ENCODE measurements at regions not wholly inside any gene's neighbourhood (a gene's known extent, or its start where the extent isn't known, plus 50 kb on each side); places are given as distances from the start of the nearest gene placed in this dataset.

DNA sequence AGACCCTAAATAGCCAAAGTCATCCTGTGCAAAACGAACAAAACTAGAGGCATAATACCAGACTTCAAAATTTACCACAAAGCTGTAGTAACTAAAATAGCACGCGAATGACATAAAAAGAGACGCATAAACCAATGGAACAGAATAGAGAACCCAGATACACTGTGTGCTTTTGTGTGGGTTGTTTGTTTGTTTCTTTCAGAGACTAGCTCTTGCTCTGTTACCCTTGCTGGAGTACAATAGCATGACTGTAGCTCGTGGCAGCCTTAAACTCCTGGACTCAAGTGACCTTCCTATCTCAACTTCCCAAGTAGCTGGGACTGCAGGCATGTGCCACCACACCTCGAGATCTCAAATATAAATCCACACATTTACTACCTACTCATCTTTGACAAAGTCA is 1314.6 kb upstream of the GBE1 start:
- DNase-seq: no peak

- no peak for DNase-seq
Observed at GRCh38 chr3:83074485-83074884, 1313.0 kb upstream of the GBE1 start.

- DNase-seq: no peak
Observed at GRCh38 chr3:83065851-83066460, 1304.5 kb upstream of the GBE1 start.

DNA sequence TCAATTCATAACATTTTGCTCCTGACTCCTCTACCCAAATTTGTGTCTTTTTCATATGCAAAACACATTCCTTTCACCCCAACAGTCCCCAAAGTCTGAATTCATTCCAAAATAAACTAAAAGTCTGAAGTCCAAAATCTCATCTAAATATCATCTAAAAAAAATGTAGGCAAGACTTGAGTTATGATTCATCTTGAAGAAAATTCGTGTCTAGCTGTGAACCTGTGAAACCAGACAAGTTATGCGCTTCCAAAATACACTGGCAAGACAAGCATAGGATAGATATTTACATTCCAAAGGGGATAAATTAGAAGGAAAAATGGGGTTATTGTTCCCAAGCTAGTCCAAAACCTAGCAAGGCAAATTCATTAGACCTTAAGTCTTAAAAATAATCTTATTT is 1302.0 kb upstream of the GBE1 start:
- DNase-seq: no peak

DNA sequence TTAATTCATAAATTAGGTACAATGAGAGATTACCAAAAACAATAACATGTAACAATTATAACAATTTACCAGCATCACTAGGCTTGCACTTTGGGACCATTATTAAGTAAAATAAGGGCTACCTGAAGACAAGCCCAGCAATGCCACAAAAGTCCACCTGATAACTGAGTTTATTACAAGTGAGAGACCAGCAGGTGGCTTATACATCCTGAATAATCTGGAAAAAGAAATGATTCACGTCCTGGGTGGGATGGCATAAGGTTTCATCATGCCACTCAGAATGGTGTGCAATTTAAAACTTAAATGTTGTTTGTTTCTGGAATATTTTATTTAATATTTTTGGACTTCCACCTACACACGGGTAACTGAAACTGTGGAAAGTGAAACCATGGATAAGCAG is 1287.1 kb upstream of the GBE1 start:
- no peak for DNase-seq

DNA sequence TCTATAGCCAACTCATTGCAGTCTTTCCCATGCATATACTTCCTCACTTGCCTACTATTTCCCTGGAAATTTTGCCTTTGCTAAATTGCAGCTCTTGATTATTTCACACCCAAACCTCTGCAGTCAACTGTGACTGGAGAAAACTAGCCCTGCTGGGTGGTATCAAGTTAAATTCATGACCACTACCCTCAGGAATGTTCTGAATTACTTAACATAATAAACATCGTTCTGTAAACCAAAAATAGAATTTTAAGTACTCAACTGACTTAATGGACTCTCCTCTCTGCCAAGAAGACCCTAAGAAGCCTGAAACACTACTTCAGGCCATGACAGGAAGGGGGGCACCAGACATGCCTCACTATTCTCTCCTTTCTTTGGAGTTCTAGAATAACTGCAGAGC is 1278.0 kb upstream of the GBE1 start:
- DNase-seq: no peak

- no peak for DNase-seq
Observed at GRCh38 chr3:83035704-83036010, 1274.2 kb upstream of the GBE1 start.

DNA sequence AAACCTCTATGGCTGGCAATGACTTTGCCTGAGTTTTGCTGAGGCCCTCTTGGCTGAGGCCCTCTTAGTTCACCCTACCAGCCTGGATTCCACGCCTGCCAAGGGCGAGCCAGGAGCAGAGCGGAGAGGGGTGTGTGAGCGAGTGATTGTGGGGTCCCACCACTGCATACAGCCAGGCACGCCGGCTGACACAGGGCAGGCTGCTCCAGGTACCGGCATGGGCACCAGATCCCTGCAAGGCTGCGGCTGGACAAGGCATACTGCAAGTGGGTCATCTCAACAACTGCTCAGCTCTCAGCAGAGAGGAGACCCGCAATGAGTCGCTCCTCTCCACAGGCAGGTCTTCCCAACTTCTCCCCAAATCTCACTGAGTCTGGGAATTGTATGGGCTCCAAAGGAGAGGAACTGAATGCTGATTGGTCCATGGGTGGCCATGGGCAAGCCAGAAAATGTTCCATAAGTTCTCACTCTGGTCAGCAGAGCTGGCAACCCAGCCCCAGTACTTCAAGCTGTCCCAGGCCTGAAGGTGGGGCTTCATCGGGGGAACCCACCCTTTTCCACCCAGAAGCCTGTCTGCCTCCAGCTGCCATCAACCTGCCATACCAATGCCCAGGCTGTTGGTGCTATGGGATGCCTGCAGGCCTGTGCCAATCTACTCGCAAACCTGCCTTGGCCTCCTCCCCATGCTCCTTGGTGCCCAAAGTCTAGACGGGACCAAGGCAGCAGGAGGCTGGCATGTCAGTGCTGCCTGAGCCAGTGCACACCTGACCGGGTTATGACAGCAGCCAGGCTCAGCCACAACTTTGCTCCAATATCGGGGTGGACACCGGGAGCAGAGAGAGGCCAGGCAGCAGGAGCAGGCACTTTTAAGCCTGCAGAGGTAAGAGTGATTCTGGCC is 1273.6 kb upstream of the GBE1 start:
- DNase-seq: no peak

- DNase-seq: no peak
Observed at GRCh38 chr3:83033133-83033532, 1271.7 kb upstream of the GBE1 start.

DNA sequence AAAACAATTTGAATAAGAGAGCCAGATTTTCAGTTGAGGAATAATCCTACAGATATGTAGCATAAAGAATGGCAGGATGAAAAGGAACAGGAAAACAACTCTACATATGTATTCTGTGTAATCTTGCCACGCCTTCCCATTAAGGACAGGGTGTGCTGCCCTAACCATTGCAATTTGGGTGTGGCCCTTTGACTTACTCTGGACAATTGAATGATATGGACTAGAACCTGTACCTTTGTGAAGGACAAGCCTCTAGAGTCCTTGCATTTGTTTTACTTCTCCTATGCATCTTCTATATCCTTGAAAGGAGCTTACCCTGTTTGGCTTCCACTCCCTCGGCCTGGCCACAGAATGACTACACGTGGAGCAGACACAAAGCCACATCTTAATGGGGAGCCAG is 1261.6 kb upstream of the GBE1 start:
- DNase-seq: no peak

- DNase-seq: no peak
Observed at GRCh38 chr3:83011481-83011880, 1250.0 kb upstream of the GBE1 start.

DNA sequence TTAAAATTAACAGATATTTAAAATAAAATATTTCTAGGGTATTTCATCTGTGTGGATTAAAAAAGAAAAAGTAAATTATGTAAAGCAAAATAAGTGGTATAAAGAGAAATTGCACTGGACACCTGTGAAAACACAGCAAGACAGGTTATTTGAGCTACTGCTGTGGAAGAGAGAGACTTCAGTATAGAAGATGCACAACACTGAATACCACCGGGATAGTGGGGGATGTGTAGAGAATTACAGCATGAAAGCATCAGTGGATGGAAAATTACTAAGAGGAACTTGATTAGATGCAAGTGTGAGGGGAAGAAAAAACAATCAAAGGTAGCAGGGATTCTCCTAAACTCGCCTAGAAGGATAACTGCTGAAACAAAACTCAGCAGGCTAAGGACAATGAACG is 1242.5 kb upstream of the GBE1 start:
- no peak for DNase-seq

GRCh38 chr3:83002869-83003445 is 1241.5 kb upstream of the GBE1 start:
- no peak for DNase-seq

- no peak for DNase-seq
Observed at GRCh38 chr3:82999777-83000176, 1238.3 kb upstream of the GBE1 start.

GRCh38 chr3:82978368-82978767 is 1216.9 kb upstream of the GBE1 start:
- DNase-seq: no peak

- DNase-seq: no peak
Observed at GRCh38 chr3:82977871-82978270, 1216.4 kb upstream of the GBE1 start.

GRCh38 chr3:82973791-82974190 is 1212.3 kb upstream of the GBE1 start:
- no peak for DNase-seq

DNA sequence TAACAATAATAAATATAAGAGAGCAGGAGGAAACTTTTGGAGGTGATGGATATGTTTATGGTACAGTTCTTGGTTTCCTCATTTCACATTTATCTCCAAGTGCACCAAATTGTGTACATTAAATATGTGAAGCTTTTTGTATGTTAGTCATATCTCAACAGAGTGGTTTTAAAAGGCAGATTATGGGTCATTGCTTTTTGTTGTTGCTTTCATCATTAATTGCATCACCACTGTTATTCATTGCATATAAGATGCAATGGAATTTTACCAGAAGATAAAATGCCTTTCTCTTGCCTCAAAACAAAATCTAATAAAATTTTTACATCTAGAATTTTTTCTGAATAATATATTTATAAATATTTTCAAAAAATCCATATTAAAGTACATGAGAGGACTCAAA is 1198.9 kb upstream of the GBE1 start:
- no peak for DNase-seq

GRCh38 chr3:82957696-82958095 is 1196.3 kb upstream of the GBE1 start:
- no peak for DNase-seq

DNA sequence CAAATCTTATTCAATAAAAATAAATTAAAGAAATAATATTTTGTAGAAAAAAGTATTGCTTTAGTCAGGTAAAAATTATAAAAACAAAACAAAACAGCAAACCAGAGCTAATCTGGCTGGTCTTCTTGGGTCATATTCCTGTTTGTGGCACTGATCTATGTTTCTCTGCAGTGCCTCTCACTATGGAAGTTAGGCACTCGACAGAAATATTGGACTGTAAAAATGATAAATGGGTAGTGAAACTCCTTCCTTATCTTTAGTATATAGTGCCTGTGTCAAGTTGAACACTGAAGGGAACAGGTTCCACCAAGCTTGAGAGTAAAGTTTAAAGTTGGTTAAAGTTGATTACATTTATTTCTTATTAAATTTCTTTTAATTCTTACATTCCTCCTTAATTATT is 1195.6 kb upstream of the GBE1 start:
- DNase-seq: no peak

- no peak for DNase-seq
Observed at GRCh38 chr3:82954486-82954885, 1193.0 kb upstream of the GBE1 start.

GRCh38 chr3:82942041-82942440 is 1180.6 kb upstream of the GBE1 start:
- no peak for DNase-seq

DNA sequence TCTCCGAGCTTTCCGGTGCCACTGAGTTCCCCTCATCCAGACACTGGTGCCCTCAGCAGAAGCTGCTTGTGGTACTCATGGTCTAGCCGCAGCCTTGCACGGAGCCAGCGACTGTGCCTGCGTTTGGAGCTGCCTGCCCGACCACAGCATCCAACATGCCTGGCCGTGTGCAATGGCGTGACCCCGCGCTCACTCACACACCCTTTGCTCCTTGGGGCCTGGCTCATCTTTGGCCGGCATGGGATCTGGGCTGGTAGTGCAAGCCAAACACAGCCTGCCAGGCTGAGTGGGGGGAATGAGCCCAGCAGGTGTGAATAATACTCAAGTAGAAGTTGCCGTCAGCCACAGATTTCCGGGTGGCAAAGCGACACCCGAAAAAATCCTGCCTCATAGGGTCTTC is 1178.7 kb upstream of the GBE1 start:
- DNase-seq: no peak

DNA sequence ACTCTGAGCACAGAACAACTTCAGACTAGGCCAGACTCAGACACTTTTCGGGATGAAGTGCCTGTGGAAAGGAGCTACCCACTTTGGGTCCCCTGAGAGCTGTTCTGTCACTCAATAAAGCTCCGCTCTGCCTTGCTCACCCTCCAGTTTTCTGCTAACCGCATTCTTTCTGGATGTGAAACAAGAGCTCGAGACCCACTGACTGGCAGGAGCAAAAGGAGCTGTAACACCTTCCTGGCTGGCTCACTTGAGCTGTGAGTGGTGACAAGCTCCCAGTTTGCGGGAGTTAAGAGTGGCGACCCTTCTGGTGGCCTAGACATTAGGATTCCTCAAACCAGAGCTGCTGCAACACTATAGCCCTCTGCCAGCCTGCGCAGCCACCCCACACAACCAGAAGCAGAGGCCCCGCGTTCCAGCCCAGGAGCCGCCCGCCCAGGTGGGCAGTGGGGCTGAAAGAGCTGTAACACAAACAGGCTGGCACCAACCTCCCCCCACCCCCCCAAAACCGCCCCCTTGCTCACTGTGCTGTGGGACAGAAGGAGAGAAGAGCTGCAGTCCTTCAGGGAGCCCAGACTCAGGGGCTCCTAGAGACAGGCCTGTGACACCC is 1178.1 kb upstream of the GBE1 start:
- DNase-seq: no peak
